Umbilical cord (tissue), 1 donor: ENCODE measurements at regions not wholly inside any gene's neighbourhood (a gene's known extent, or its start where the extent isn't known, plus 50 kb on each side); places are given as distances from the start of the nearest gene placed in this dataset.
"Not testable (repeated sequence)": the region's sequence is repeated elsewhere in the genome, so short reads cannot be mapped to it uniquely, and the experiment has no call there.

Source experiments
- DNase-seq: peaks from one replicate; pipeline ENCODE4 v3.0.0-alpha.2; 2015; ENCODE audit warnings: low spot score

DNA sequence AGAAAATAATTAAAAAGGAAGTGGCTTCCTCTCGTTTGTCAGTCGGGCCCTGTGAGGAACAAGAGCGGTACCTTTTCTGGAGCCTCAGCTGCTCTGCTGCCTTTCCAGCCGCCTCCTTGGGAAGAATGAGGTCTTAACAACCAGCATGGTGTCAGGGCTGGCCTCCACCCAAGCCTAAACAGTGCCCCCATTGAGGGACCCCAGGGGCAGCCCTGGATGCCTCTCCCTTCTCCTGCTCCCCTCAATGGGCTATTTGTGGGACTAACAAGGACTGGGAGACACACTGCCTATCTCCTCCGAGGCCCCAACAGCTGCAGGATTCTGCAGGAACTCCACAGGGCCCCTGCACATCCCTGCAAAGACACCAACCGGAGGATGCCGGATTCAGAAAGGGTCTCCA, 155.4 kb upstream of the MAP3K1 start:
- DNase-seq, result no peak

DNA sequence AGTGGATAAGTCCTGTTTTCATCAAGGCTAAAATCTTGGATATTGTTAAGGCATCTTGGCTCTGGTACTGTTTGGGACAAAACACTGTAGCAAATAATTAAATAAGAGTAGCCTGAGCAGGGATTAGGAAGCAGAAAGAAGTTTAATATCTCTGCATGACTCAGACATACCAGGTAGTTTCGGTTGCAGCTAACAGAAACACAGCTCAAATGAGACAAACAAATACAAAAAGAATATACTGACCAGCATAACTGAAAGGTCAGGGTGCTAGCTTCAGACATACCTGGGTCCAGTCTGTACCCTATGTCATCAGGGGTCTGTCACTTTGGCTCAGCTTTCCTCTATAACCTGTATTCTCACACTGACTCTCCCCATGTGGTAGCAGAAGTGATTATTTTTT, 156.4 kb upstream of the MAP3K1 start:
- DNase-seq, result no peak

DNA sequence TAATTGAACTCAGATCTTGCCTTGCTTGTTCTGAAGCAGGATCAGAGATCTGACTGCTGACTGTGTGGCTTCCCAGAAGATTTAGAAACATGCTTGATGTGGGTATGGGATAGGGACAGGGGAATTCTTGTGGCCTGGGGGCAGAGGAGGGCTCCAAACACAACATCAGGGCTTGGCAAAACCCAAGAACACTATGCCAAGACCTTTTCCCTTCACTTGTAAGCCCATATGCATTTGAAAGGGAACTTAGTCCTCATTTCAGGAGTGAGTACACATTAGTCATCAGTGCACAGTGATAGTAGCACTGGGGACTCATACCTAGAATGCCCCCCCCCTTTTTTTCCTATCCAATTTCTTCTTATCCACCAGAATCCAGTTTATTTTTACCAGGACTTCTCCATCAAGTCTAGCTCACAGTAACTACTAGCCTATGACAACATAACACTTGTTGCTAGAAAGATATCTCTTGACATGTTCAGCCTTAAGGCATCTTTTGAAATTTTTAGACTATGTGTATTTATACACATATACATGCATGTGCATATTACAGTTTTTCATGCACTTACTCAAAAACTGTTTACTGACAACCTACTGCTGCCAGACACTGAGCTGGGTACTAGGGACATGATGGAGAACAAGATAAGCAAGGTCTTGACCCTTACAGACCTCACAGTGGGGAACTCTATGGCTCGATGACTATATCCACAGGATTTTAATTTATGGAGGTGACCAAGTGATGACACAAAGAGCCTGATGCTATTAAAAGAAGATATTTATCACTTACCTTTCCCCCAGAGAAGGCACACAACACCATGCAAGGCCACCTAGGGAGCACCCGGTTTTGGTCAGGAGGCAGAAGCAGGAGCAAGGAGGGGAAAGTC, 158.3 kb upstream of the MAP3K1 start:
- no peak for DNase-seq

DNA sequence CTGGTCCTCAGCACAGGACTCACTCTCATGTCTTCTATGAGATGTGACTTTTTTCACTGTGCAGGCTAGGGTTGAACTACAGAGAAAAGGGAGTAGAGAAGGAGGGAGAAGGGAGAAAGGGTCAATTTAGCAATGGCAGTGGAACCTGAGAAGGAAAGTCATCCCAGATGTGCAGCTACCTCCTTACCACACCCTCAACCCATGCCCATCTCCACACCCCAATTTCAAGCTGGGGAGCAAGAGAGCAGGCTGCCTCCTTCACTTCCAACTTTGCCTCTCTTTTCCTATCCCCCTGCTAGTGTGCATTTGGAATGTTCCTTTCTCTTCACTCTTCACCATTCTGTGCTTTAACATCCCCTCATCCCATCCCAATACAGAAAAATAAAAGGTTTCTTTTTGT, 163.5 kb upstream of the MAP3K1 start:
- no peak for DNase-seq

DNA sequence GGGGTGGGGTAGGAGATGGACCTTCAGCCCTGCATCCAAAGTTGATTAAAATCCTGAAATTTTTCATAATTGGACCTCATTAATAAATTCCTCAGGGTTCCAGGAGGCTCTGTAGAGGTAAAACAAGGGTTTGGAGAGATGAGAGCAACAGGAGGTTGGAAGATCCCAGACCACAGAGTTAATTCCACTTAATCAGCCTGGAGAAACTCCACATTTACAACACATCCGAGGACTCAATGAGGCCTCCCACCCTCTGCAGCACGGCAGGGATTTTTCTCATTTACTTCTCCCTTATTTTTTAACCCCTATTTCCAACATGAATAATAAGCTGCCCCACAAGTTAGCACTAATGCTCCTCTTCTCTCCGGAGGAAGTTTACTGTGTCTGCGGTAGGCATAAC, 165.0 kb upstream of the MAP3K1 start:
- DNase-seq, result no peak

DNA sequence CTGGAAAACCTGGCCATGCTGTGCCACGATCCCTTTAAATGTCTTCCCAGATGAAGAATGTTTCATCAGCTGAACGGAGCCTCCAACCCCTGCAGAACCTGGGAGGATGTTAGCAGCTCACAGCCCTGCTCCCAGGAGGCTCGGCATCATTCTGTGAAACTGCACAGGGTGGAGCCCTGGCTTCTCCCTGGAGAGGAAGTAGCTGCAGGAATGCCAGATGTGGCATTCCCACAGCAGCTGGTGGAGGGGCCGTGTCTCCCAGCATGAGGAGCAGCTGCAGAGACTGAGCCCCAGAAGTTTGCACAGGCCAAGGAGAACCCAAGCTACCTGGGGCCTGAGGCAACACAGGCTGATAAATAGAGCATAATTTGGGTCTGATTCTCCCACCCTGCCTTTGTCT, 165.8 kb upstream of the MAP3K1 start:
- DNase-seq, result peak; percentile 68

DNA sequence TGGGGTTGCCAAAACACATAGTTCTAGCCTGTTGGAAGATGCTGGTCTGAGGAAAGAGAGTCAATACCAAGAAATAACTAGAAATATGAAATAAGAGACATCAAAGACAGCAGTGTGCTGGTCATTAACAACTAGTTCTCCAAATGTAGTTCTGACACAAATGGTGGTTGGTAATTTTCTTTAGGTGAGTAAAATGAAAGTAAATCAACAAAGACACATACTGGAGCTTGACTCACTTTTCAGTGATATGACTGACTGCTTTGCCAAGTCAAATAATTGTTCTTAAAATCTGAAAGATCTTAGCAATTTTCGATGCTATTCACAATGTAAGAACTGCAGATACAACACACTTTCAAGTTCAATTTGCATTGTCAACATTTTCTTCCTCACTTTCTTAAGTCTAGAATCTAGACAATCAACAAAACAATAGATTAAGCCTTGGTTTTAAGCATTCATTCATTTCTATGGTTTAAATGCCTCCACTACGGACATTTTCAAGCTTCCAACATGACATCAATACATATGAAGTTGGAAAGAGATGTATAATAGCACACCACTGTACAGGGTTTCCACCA, 166.8 kb upstream of the MAP3K1 start:
- no peak for DNase-seq

DNA sequence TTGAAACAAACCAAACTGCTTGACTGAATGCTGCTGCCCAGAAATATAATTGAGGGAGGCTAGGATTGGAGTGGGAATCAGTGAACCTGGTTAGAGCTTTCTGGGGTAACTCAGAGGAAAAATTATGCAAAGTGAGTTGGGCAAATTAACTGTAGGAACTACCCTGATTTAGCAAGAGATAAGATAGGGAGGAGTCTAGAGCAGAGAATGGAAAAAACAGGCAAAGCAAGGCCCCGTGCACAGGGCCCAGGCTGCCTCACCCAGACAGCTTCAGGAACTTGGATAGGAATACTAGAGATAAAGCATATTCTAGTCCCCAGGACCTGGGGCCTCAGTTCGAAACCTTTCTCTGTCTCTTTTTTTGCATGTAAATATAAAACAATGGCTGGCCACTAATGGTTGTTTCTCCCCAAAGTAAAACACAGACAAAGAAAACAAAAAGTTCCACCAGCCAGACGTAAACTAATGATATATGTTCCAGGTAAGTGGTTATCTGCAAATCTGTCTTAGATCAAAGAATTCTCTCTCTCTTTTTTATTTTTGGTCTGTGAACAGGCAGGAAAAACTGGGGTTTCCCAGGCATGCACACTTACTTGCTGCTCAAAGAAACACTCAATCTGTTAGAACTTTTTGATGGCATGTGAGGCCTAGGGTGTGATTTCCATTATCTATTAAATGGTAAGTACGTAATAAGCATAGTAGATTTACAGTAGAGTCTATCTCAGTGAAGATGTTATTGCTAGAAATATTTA, 168.1 kb upstream of the MAP3K1 start:
- no peak for DNase-seq

DNA sequence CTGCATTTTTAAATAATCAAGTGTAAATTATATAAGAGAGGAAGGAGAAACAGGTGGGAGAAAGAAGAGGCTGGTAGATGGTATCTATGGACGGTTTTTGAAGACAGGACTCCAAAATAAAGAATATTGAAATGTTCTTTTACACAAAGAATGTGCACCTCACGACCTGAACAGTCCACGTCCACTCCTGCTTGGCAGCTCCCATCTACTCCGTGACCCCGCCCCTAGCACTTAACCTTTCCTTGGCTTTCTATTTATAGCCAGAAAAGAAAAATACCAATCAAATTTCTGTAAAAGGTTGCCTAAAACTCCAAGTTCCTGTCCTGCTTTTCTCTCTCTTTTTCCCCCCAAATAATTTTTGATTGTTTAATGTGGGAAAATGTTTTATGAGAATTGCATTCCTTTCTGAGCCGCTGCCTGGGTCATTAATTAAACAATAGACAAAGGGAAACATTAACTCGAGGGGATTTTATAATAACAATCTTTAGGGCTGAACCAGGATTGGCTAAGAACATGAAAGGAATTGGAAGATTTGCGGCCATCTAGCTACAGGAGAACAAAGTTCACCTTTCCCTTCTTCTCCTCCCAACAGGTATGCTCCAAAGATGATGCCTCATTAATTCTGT, 173.6 kb upstream of the MAP3K1 start:
- DNase-seq, result no peak

DNA sequence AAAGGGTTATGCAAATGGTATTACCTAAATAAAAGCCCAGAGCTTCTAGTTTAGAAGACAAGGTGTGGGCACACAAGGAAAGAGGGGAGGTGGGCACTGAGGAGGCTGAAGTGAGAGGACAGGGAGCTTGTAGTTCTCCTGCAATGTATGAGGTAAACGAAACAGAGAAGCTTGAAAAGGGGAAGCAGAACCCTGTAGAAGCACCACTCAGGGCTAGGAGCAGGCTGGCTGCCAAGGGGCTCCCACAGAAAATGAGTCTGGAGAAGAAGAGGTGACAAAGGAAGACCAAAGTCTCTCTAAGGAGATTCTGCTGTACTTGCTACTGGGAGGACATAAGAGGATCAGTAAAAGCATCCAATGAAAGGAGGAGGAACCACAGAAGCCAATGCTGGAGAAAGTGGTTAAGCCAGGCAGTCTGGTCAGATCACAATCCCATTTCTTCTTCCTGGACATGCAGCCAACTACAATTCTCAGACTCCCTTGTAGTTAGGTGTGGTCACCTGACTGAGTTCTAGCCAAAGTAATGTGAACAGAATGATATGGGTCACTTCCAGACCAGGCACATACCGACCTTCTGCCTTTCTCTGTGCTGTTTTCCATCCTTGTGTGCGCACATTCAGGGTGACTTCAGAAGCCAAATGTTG, 174.5 kb upstream of the MAP3K1 start:
- no peak for DNase-seq

DNA sequence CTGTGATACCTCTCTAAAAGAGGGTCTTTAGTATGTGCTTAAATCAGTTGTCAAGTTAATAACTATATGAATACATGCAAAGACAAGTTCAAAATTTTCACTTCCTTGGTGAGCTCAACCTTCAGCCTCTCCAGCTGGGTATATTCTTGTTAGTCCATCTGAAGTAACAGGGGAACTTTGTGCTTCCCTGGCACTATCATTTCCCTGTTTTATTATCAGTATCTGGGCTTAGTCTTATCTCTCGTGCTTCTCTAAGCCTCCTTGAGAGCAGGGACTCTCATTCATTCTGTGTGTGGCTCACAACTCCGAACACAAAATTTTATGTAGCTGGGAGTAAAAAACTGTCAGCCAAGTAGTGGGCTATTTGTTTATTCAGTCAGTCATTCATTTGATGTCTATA, 175.9 kb upstream of the MAP3K1 start:
- peak; percentile 73 for DNase-seq

DNA sequence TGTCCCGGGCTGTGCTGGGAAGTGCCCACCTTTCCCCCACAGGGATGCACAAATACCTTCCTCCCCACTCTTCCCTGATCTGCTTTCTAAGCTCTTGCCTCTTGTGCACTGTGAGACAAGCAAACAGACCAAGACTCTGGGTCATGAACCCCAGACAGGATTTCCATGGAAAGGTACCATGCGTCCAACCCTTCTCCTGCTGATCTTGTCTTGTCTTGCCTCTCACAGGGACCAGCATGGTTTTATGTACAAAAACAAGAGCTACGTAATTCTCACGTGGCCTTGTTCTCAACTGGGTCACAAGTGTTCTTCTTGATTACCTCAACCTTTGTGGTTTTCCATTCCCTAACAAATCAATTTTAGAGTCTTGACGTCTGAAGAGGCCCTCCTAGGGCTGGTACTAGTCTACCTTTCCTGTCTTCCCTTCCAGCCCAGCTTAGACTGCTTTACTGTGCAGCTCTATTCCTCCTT, 176.5 kb upstream of the MAP3K1 start:
- DNase-seq, result no peak

DNA sequence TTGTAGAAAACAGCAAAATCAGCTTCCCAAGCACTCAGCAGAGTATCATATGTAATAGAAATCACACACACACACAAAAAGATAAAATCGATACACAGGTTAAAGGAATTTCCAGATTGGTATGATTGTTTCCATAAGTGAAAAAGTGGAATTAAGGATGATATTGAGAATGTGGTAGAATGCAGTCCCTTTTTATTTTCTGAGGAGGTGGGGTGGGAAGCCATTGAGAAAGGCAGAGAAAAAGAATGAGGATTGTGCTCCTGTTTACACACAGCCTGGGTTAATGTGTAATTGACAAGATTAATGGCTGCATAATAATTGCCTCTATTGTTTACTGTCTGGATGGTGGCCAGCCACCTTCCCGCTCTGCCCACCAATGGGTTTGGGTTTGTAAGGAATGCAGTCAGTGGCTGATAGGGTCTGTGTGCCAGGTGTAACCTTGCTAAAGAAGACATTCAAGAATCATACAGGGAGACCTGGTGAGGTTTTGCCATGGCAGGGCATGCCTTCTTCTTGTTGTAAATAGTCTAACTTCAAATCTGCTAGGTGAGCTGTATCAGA, 177.2 kb upstream of the MAP3K1 start:
- no peak for DNase-seq

DNA sequence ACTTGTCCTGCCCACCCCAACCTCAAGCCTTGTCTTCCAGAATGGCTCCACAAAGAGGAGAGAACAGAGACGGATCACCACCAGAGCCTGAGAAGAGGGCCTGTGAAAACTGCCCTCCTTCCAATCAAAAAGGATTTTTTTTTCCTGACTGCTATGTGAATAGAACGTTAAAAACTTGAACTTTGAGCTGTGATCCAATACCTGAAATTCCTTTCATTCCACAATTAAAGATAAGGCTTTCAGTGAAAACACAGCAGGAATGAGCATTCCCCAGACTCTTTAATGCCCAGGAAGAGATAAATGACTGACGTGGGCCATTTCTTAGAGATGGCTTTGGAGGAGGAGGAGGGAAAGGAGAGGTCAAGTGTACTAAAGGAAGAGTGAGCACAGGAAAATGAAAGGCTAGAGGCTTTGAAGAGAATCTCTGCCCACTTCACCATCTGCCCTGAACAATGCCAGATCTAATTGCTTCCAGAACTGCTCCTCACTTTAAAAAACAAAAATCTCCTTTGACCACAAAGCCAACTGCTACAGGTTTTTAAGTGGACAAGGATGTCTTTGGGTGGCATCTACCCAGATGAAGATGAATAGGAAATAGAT, 177.9 kb upstream of the MAP3K1 start:
- DNase-seq, result no peak

DNA sequence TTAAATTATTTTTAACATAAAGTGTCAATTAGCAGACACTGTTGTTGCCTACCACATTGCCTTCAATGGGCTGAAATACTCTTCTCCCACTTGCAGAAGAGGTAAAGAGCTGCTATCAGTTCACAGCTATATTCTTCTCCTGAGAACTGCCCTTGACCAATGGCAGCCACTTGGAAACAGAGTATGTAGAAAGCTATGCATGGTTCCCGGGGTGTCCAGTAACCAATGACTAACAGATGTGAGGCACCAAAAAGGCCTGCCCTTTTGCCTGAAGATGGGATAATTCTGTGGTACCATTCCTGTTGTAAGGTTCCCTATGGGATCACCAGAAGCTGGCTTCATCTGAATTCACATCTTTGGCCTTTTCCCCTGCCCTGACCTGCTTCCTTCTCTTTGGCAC, 181.4 kb upstream of the MAP3K1 start:
- DNase-seq, result no peak

DNA sequence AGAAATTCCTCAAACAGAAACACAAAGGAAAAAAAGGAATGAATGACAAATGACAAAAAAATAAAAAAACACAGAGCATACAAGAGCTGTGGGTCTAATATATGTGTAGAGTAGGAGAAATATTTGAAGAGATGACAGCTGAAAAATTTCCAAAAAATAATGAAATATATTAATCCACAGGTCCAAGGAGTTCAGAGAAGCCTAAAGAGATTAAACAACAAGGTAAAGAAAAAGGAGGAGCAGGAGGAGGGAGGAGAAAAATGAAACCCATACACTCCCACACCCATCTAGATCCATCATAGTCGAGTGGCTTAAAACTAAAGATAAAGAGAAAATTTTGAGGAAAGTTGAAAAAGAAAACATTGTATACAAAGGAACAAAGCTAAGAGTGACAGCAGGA, 182.4 kb upstream of the MAP3K1 start:
- DNase-seq, result no peak

DNA sequence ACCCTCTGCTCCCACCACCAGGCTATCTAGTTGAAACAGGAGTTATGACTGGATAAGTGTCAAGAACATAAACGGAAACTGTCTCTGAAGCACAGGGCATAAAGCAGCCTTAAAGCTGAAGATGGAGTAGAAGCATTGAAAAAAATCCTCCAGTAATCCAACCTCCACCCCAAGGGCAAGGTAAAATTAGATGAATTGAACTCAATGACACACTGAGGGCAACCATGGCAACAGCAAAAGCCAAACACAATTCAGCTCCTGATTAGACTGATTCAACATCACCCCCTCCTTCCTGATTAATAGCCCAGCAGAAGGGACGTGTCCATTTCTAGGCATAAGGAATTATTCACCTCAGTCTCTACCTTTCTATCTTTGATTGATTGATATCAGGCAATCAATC, 183.2 kb upstream of the MAP3K1 start:
- peak; percentile 28 for DNase-seq

DNA sequence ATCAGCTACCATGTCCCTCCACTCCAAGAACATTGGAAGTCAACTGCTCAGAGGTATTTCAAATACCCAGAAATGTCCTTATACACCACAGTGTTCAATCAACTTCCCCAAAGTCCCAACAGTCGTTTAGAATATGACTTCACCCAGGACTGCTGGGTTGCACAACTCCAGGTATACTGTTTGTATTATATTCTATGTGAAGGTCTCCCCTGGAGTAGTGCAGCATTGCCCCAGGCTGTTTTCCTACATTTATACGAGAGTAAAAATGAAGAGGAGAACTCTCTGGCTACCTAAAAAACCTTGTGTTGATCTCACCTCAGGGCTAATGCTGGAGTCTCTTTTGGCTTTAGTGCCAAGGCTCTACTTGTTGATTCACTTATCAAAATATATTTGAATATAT, 183.6 kb upstream of the MAP3K1 start:
- DNase-seq, result no peak

DNA sequence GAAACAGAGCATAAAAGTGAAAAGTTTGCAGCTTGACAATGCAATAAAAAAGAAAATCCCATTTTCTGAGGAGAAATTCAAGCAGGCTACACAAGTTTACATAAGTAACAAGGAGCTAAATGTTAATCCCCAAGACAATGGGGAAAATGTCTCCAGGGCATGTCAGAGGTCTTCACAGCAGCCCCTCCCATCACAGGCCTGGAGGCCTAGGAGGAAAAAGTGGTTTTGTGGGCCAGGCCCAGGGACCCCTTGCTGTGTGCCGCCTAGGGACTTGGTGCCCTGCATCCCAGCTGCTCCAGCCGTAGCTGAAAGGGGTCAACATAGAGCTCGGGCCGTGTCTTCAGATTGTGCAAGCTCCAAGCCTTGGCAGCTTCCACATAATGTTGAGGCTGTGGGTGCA, 186.7 kb upstream of the MAP3K1 start:
- not testable (repeated sequence) for DNase-seq

DNA sequence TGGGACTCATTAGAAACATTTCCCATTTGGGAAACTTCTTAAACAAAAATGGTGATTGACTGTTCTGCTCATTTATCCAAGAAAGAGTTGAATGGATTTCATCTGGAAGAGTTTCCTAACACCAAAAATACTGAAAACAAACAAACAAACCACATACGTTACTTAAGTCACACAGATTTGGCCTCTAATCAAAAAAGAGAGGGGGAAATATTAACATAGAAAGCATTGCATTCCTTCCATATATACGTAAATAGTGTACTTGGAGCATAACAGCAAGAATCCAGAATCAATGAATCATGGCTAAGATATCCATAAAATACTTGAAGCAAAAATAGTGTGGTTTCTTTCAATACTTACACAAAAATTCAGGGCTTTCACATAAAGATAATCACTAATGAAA, 189.8 kb upstream of the MAP3K1 start:
- DNase-seq, result peak; percentile 88

DNA sequence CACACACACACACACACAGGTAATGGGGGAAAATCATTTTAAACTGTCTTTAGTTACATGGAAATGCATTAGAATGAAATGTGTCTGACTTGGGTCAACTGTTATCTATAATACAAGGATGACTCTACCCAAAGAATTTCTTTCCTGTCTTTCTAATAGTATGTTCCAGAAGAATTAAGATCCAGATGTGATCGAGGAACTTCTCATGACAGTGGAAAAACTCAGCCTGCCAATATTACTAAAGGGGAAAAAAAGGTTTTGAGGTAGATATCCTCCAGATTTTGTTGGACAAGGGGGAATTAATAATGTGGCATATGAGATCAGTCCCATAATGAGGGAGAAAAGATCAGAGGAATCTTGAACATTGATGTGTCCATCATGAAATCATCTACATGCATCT, 190.6 kb upstream of the MAP3K1 start:
- no peak for DNase-seq
